Activated B cell treated with CpG ODN at 0.5 μM for 24 hours (primary cell): ENCODE measurements at regions not wholly inside any gene's neighbourhood (a gene's known extent, or its start where the extent isn't known, plus 50 kb on each side); places are given as distances from the start of the nearest gene placed in this dataset.

Experiments used
- ATAC-seq: fragments of 200-7000 bp; cut with Tn5 transposase; one replicate; pipeline ENCODE4 v1.10.0; 2021; ENCODE audit warnings: low read depth, mild to moderate bottlenecking, moderate library complexity
- CTCF ChIA-PET: fragments of 350-600 bp; sonication (Branson Sonifier 250); formaldehyde crosslinking; loops from one replicate; lab custom pipeline; 2021; ENCODE audit warnings: antibody characterized with exemption; lab: Charles Lee
- POLR2A ChIA-PET: fragments of 350-600 bp; sonication (Branson Sonifier 250); formaldehyde crosslinking; loops from one replicate; lab custom pipeline; 2021; ENCODE audit warnings: antibody characterized with exemption; lab: Charles Lee
- DNase-seq: peaks from one replicate; pipeline ENCODE4 v3.0.0; 2022
- H3K27ac Mint-ChIP-seq: one replicate; pipeline ENCODE4 v1.8.0; 2020; ENCODE audit warnings: mixed read lengths
- H3K27me3 Mint-ChIP-seq: one replicate; pipeline ENCODE4 v1.8.0; 2021; ENCODE audit warnings: mixed read lengths
- H3K36me3 Mint-ChIP-seq: one replicate; pipeline ENCODE4 v1.8.0; 2021; ENCODE audit warnings: low read depth, mixed read lengths
- H3K4me1 Mint-ChIP-seq: one replicate; pipeline ENCODE4 v1.8.0; 2021; ENCODE audit warnings: mixed read lengths
- H3K4me3 Mint-ChIP-seq: one replicate; pipeline ENCODE4 v1.8.0; 2020; ENCODE audit warnings: mild to moderate bottlenecking, mixed read lengths
- H3K9me3 Mint-ChIP-seq: one replicate; pipeline ENCODE4 v1.8.0; 2020; ENCODE audit warnings: mixed read lengths
- intact Hi-C: fragments of 100-400 bp; cut with micrococcal nuclease; formaldehyde crosslinking; loops from one replicate; pipeline ENCODE4 v1.15.1; 2024
- TF ChIP-seq, protein P1 (sequence below): fragments of 200-600 bp; IDR thresholded peaks from one replicate; pipeline ENCODE4 v1.8.0; 2022; ENCODE audit warnings: antibody characterized with exemption, mild to moderate bottlenecking

DNA sequence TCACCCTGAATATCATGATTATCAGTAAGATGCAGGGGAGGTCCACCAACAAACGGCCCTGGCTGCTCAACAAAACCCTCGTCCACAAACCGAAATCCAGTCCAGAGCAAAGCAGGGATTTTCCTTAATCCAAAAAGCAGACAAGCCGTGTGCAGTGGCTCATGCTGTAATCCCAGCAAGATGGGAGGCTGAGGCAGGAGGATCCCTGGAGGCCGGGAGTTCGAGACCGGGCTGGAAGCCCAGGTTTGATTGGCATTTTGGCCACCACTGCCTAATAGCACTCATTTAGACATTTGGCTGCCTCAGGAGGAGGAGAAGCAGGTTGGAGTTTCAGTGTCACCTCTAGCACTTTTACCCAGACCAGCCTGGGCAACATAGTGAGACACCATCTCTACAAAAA lies 562.0 kb upstream of the AUTS2 start:
- Mint-ChIP-seq H3K27ac (no peak overlapping the region), H3K36me3 (no peaks in the 10 kb centered on the region)
- CTCF ChIA-PET: no interaction called here

DNA sequence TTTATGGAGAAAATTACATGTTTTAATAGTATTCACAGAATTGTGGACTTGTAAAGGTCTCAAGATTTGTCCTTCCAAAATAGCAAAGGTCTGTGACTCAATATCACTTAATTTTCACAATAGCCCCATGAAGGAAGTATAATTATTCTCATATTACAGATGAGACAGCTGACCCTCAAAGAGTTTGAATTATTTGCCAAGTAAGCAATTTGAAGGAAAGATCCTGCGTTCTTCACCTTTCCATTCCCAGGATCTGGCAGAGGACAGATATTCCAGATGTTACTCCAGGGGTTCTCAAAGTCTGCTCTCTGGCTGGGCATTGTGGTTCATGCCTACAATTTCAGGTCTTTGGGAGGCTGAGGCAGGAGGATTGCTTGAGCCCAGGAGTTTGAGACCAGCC lies 559.4 kb upstream of the AUTS2 start:
- ChIA-PET POLR2A (no interaction called here), CTCF (no interaction called here)
- H3K36me3 Mint-ChIP-seq: no peaks in the 10 kb centered on the region
- DNase-seq (no peak), ATAC-seq (no peak)
- H3K9me3 Mint-ChIP-seq: peaks cover 12% of the 10 kb centered on the region
- H3K27me3 Mint-ChIP-seq: no peaks in the 10 kb centered on the region
- intact Hi-C loops: no loop called here
- TF ChIP-seq, protein P1, sequence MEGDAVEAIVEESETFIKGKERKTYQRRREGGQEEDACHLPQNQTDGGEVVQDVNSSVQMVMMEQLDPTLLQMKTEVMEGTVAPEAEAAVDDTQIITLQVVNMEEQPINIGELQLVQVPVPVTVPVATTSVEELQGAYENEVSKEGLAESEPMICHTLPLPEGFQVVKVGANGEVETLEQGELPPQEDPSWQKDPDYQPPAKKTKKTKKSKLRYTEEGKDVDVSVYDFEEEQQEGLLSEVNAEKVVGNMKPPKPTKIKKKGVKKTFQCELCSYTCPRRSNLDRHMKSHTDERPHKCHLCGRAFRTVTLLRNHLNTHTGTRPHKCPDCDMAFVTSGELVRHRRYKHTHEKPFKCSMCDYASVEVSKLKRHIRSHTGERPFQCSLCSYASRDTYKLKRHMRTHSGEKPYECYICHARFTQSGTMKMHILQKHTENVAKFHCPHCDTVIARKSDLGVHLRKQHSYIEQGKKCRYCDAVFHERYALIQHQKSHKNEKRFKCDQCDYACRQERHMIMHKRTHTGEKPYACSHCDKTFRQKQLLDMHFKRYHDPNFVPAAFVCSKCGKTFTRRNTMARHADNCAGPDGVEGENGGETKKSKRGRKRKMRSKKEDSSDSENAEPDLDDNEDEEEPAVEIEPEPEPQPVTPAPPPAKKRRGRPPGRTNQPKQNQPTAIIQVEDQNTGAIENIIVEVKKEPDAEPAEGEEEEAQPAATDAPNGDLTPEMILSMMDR: no peak
- H3K4me1 Mint-ChIP-seq: no peaks in the 10 kb centered on the region
- no peak overlapping the region for H3K4me3 Mint-ChIP-seq
- H3K27ac Mint-ChIP-seq: no peak overlapping the region

More for the DNA sequence above, 562.0 kb upstream of the AUTS2 start:
- H3K9me3 Mint-ChIP-seq: no peaks in the 10 kb centered on the region
- no peaks in the 10 kb centered on the region for H3K27me3 Mint-ChIP-seq
- TF ChIP-seq, protein P1: no peak
- H3K4me3 Mint-ChIP-seq: no peak overlapping the region
- ATAC-seq: no peak
- H3K4me1 Mint-ChIP-seq: no peaks in the 10 kb centered on the region
- POLR2A ChIA-PET: no interaction called here
- intact Hi-C loops: no loop called here
- no peak for DNase-seq

DNA sequence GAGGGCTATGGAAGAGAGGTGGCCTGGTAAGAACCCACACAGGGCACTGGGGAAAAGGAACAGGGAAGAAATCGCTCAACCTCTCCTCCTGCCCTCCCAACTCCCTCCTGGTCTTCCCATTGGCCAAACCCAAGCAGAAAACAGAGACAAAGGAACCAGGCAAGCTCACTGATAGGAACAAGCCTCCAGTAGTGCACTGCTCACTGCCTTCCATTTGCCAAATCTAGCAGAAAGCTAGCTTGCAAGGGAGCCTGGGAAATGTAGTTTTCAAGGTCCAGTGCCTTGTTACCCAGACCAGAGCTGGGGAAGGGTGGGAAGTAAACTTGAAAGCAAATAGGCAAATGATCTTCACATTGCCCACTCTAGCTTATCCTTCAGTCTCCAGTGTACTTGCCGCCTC lies 556.1 kb upstream of the AUTS2 start:
- Mint-ChIP-seq H3K27me3 (no peaks in the 10 kb centered on the region), H3K4me1 (no peaks in the 10 kb centered on the region), H3K36me3 (no peaks in the 10 kb centered on the region), H3K9me3 (peaks cover 20% of the 10 kb centered on the region), H3K4me3 (no peak overlapping the region), H3K27ac (no peak overlapping the region)
- intact Hi-C loops: no loop called here
- POLR2A ChIA-PET: no interaction called here
- DNase-seq (no peak), ATAC-seq (no peak)
- CTCF ChIA-PET: no interaction called here
- TF ChIP-seq, protein P1: no peak

DNA sequence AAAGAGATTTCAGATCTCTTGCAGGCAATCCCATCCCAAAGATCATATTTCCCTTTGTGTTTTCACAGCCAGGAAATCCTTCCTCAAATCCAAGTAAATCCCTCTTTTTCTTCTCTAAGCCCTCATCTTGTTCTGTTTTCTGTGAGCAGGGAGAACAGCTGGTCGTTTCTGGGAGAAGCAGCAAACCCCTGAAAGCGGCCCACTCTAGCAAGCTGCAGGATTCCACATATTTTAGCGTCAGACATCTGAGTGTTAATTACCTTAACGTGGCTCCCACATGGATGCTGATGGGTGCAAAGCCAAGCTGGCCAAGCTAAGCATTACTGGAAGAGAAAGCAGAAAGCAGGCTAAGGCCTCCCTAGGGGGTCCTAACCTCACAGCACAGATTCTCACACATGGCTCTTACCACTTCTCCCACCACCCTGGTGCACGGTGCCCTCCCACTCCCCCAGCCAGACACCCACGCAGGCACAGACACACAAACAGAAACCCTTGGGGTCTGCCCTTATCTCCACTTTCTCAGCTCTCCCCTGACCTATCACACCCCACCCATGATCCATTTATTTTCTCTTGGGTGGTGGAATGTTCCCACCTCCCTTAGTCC lies 551.0 kb upstream of the AUTS2 start:
- H3K9me3 Mint-ChIP-seq: peaks cover 20% of the 10 kb centered on the region
- H3K36me3 Mint-ChIP-seq: no peaks in the 10 kb centered on the region
- no peaks in the 10 kb centered on the region for H3K27me3 Mint-ChIP-seq
- H3K27ac Mint-ChIP-seq: no peak overlapping the region
- DNase-seq: no peak
- ChIA-PET POLR2A (no interaction called here), CTCF (no interaction called here)
- no peak overlapping the region for H3K4me3 Mint-ChIP-seq
- ATAC-seq: no peak
- no peaks in the 10 kb centered on the region for H3K4me1 Mint-ChIP-seq
- TF ChIP-seq, protein P1: no peak
- intact Hi-C loops: no loop called here

DNA sequence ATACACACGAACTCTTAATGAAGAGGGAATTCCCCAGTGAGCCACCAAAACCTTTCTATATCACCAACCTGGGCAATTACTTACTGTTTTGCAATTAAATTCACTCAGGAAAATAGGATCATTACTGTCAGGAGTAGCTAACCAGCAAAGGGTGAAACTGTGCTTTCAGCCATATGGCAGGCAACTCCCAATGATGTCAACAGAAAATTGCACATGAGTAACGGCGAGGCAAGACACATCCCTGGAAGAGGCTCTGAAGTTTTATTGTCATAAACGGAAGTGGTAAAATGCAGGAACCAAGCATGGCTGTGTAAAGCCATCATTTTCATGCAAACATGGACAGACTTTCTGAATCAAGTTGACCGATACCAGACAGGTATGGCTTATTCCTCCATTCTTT lies 548.9 kb upstream of the AUTS2 start:
- TF ChIP-seq, protein P1: no peak
- peaks cover 10% of the 10 kb centered on the region for H3K9me3 Mint-ChIP-seq
- POLR2A ChIA-PET: no interaction called here
- no peak overlapping the region for H3K4me3 Mint-ChIP-seq
- intact Hi-C loops: no loop called here
- CTCF ChIA-PET: no interaction called here
- H3K27ac Mint-ChIP-seq: no peak overlapping the region
- DNase-seq: no peak
- H3K4me1 Mint-ChIP-seq: no peaks in the 10 kb centered on the region
- H3K36me3 Mint-ChIP-seq: no peaks in the 10 kb centered on the region
- no peaks in the 10 kb centered on the region for H3K27me3 Mint-ChIP-seq
- no peak for ATAC-seq
